ENCODE measurements at regions not wholly inside any gene's neighbourhood (a gene's known extent, or its start where the extent isn't known, plus 50 kb on each side); places are given as distances from the start of the nearest gene placed in this dataset.

- TF ChIP-seq MAX (IDR thresholded peaks at IDR 0.05) (no peak), SIN3A (conservative IDR thresholded peaks at IDR 0.05 in 1 of 2, IDR thresholded peaks at IDR 0.05 in 1 of 2; ENCODE audit: low read depth in 1 of 2, low read length in 2 of 2) (no peak), GTF2F1 (IDR thresholded peaks at IDR 0.05; ENCODE audit: borderline replicate concordance, low read depth, low read length) (no peak), CEBPB (IDR thresholded peaks at IDR 0.05; ENCODE audit: low read depth, low read length) (no peak), HDAC2 (IDR thresholded peaks at IDR 0.05; ENCODE audit: borderline replicate concordance in 1 of 2, low read depth in 2 of 2, low read length in 2 of 2) (no peak), NRF1 (IDR thresholded peaks at IDR 0.05; ENCODE audit: low read depth, low read length) (no peak), NANOG (IDR thresholded peaks at IDR 0.05; ENCODE audit: insufficient read depth, low read depth, low read length, poor library complexity, severe bottlenecking) (no peak)
These were observed 117.8 kb upstream of the KCNH8 start (continued) for GRCh38 chr3:19030522-19030839.

All from H1 (cell line).